ENCODE measurements at regions not wholly inside any gene's neighbourhood (a gene's known extent, or its start where the extent isn't known, plus 50 kb on each side); places are given as distances from the start of the nearest gene placed in this dataset.

DNA sequence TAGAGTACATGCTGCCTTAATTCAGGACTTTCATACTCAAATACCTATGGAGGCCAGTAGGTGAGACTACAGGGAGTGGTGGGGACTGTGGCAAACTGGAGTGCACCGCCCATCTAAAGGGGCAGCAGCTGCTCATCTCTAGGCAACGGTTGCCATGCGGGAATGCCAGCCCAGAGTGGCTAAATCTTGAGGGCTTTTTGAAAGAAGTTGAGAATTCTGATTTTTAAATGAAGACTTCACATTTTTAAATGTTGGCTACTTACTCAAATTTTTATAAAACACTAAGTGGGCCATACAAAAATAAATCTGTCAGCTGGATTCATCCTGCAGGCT is 90.8 kb upstream of the PRR23E start:
- TF ChIP-seq CTCF (IDR thresholded peaks at IDR 0.05) (no peak), POLR2A (IDR thresholded peaks at IDR 0.05) (no peak)

All from body of pancreas (tissue), 4 donors.